Neutrophil (primary cell): ENCODE measurements at regions not wholly inside any gene's neighbourhood (a gene's known extent, or its start where the extent isn't known, plus 50 kb on each side); places are given as distances from the start of the nearest gene placed in this dataset.

Experiments
- H3K27ac ChIP-seq: fragments of 200-600 bp; sonication (generic); 2 replicates; pipeline ENCODE4 v1.5.1; 2016; ENCODE audit warnings: mild to moderate bottlenecking, moderate library complexity
- H3K27me3 ChIP-seq: fragments of 200-600 bp; sonication (generic); 2 replicates; pipeline ENCODE4 v1.6.0; 2016; ENCODE audit warnings: mild to moderate bottlenecking
- H3K36me3 ChIP-seq: fragments of 200-600 bp; sonication (generic); 2 replicates; pipeline ENCODE4 v1.5.1; 2017
- H3K4me1 ChIP-seq, 2 experiments: fragments of 200-600 bp in 1 of 2; sonication (generic) in 1 of 2; 1 replicate in 1 of 2; 2 replicates in 1 of 2; pipeline versions ENCODE4 v1.5.1 to v1.6.1; 2013 to 2016; ENCODE audit warnings: low read depth in 1 of 2, low read length in 1 of 2, mild to moderate bottlenecking in 1 of 2, moderate library complexity in 1 of 2; ENCODE audit not compliant: control insufficient read depth in 1 of 2, insufficient read depth in 1 of 2
- H3K4me3 ChIP-seq, 2 experiments: fragments of 200-600 bp in 1 of 2; sonication (generic) in 1 of 2; 1 replicate in 1 of 2; 2 replicates in 1 of 2; pipeline ENCODE4 v1.5.1; 2013 to 2016; ENCODE audit warnings: low read depth in 1 of 2, low read length in 1 of 2, mild to moderate bottlenecking in 1 of 2, moderate library complexity in 1 of 2
- H3K9me3 ChIP-seq: fragments of 200-600 bp; sonication (generic); 2 replicates; pipeline ENCODE4 v1.5.1; 2016
- TF ChIP-seq, protein P1 (sequence below): fragments of 200-600 bp; sonication (generic); IDR thresholded peaks from 2 replicates; pipeline ENCODE4 v1.5.1; 2016; ENCODE audit warnings: antibody characterized with exemption

DNA sequence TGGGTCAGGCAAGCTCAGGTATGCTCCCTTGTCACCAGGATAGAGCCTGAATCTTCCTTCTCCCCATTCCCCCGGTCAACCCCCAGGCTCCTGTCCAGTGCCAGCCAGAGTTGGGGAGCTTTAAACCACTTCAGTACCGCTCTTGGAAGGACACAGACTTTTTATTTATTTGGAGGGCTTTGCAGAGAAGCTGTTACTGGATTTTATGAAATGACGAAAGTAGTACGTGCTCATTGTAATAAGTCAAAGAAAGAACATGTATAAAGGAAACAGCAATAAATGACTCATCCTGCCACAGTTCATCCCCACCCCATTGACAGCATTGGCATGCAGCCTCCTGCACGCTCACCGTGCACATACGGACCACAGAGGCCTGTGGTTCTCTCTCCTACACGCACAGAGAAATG is 230.3 kb downstream of the AUH start:
- no peak overlapping the region for H3K4me3 ChIP-seq
- H3K9me3 ChIP-seq, result no peaks in the 10 kb centered on the region
- H3K27me3 ChIP-seq, result no peaks in the 10 kb centered on the region
- H3K36me3 ChIP-seq, result no peaks in the 10 kb centered on the region
- TF ChIP-seq, protein P1, sequence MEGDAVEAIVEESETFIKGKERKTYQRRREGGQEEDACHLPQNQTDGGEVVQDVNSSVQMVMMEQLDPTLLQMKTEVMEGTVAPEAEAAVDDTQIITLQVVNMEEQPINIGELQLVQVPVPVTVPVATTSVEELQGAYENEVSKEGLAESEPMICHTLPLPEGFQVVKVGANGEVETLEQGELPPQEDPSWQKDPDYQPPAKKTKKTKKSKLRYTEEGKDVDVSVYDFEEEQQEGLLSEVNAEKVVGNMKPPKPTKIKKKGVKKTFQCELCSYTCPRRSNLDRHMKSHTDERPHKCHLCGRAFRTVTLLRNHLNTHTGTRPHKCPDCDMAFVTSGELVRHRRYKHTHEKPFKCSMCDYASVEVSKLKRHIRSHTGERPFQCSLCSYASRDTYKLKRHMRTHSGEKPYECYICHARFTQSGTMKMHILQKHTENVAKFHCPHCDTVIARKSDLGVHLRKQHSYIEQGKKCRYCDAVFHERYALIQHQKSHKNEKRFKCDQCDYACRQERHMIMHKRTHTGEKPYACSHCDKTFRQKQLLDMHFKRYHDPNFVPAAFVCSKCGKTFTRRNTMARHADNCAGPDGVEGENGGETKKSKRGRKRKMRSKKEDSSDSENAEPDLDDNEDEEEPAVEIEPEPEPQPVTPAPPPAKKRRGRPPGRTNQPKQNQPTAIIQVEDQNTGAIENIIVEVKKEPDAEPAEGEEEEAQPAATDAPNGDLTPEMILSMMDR, result no peak
- no peak overlapping the region for H3K27ac ChIP-seq
- H3K4me1 ChIP-seq, result no peaks in the 10 kb centered on the region

DNA sequence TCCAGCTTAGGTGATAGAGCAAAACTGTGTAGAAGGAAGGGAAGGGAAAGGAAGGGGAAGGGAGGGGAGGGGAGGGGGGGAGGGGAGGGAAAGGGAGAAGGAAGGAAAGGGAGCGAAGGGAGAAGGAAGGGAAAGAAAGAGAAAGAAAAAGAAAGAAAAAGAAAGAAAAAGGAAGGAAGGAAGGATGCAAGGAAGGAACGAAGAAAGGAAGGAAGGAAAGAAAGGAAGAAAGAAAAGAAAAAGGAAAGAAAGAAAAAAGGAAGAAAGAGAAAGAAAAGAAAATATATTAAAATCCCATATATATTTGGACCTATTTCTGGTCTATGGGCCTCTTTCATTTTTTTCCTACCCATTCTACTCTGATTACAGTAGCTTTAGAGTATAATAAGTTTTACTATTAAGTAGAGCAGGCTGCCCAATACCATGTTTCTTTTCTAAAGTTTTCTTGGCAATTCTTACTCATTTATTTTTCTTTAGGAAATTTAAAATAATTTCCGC is 229.1 kb downstream of the AUH start:
- no peaks in the 10 kb centered on the region for H3K36me3 ChIP-seq
- H3K9me3 ChIP-seq, result no peaks in the 10 kb centered on the region
- TF ChIP-seq, protein P1, result no peak
- H3K4me1 ChIP-seq, result no peaks in the 10 kb centered on the region
- H3K27me3 ChIP-seq, result no peaks in the 10 kb centered on the region
- no peak overlapping the region for H3K4me3 ChIP-seq
- no peak overlapping the region for H3K27ac ChIP-seq

DNA sequence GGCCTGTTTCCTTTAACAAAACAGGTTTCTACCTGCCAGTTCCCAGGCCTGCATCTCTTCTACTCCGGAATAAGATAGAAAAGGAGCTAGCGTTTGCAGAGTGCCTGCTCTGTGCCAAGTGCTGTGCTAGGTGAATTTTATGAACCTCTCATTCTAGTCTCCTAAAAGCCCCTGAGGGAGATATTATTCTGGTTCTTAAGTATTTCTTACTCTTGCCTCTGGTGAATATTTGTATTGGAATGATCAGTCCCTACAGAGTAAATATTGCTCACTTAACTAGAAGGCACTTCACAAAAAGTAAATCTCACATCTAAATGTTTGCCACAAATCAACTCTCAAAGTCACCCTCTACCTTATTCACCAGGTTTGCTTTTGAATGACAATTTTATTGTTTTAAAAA is 227.1 kb downstream of the AUH start:
- H3K4me3 ChIP-seq, result no peak overlapping the region
- no peaks in the 10 kb centered on the region for H3K4me1 ChIP-seq
- TF ChIP-seq, protein P1, result no peak
- H3K9me3 ChIP-seq, result no peaks in the 10 kb centered on the region
- H3K36me3 ChIP-seq, result no peaks in the 10 kb centered on the region
- no peak overlapping the region for H3K27ac ChIP-seq
- no peaks in the 10 kb centered on the region for H3K27me3 ChIP-seq

- H3K4me1 ChIP-seq, result no peaks in the 10 kb centered on the region
- TF ChIP-seq, protein P1, result no peak
- no peak overlapping the region for H3K4me3 ChIP-seq
- no peaks in the 10 kb centered on the region for H3K27me3 ChIP-seq
- H3K9me3 ChIP-seq, result no peaks in the 10 kb centered on the region
- H3K36me3 ChIP-seq, result no peaks in the 10 kb centered on the region
- H3K27ac ChIP-seq, result no peak overlapping the region
These were observed 224.3 kb downstream of the AUH start for GRCh38 chr9:91137391-91137790.

GRCh38 chr9:91138760-91139159 is 223.0 kb downstream of the AUH start:
- Histone ChIP-seq H3K9me3 (no peaks in the 10 kb centered on the region), H3K36me3 (no peaks in the 10 kb centered on the region), H3K27ac (no peak overlapping the region), H3K4me1 (no peaks in the 10 kb centered on the region), H3K4me3 (no peak overlapping the region), H3K27me3 (no peaks in the 10 kb centered on the region)
- TF ChIP-seq, protein P1, result no peak
